ENCODE measurements at regions not wholly inside any gene's neighbourhood (a gene's known extent, or its start where the extent isn't known, plus 50 kb on each side); places are given as distances from the start of the nearest gene placed in this dataset.

- DNase-seq (ENCODE audit: low read depth, low spot score): no peak
Measured at GRCh38 chr1:82520611-82521010, 719.9 kb downstream of the ADGRL2 start.

GRCh38 chr1:82517586-82517985 lies 716.9 kb downstream of the ADGRL2 start:
- H3K27ac ChIP-seq: no peak overlapping the region
- no peak for DNase-seq (ENCODE audit: low read depth, low spot score)

More at GRCh38 chr1:82520611-82521010, 719.9 kb downstream of the ADGRL2 start:
- H3K27ac ChIP-seq: no peak overlapping the region

GRCh38 chr1:82515650-82516049 lies 714.9 kb downstream of the ADGRL2 start:
- H3K27ac ChIP-seq: no peak overlapping the region
- no peak for DNase-seq (ENCODE audit: low read depth, low spot score)

GRCh38 chr1:82511441-82511840 lies 710.7 kb downstream of the ADGRL2 start:
- DNase-seq (ENCODE audit: low read depth, low spot score): no peak
- H3K27ac ChIP-seq: no peak overlapping the region

GRCh38 chr1:82510431-82510830 lies 709.7 kb downstream of the ADGRL2 start:
- no peak overlapping the region for H3K27ac ChIP-seq
- no peak for DNase-seq (ENCODE audit: low read depth, low spot score)

GRCh38 chr1:82507011-82507410 lies 706.3 kb downstream of the ADGRL2 start:
- no peak overlapping the region for H3K27ac ChIP-seq
- DNase-seq (ENCODE audit: low read depth, low spot score): no peak

GRCh38 chr1:82503822-82504221 lies 703.1 kb downstream of the ADGRL2 start:
- peak; percentile 29 for DNase-seq (ENCODE audit: low read depth, low spot score)
- no peak overlapping the region for H3K27ac ChIP-seq

- H3K27ac ChIP-seq: no peak overlapping the region
- DNase-seq (ENCODE audit: low read depth, low spot score): no peak
Measured at GRCh38 chr1:82499022-82499421, 698.3 kb downstream of the ADGRL2 start.

- DNase-seq (ENCODE audit: low read depth, low spot score): no peak
- H3K27ac ChIP-seq: no peak overlapping the region
Measured at GRCh38 chr1:82494117-82494516, 693.4 kb downstream of the ADGRL2 start.

GRCh38 chr1:82492159-82492558 lies 691.4 kb downstream of the ADGRL2 start:
- no peak overlapping the region for H3K27ac ChIP-seq
- no peak for DNase-seq (ENCODE audit: low read depth, low spot score)

- no peak for DNase-seq (ENCODE audit: low read depth, low spot score)
- H3K27ac ChIP-seq: no peak overlapping the region
Measured at GRCh38 chr1:82491301-82492048, 690.7 kb downstream of the ADGRL2 start.

- no peak for DNase-seq (ENCODE audit: low read depth, low spot score)
- no peak overlapping the region for H3K27ac ChIP-seq
Measured at GRCh38 chr1:82487778-82488177, 687.0 kb downstream of the ADGRL2 start.

GRCh38 chr1:82486969-82487368 lies 686.2 kb downstream of the ADGRL2 start:
- no peak overlapping the region for H3K27ac ChIP-seq
- peak; percentile 5 for DNase-seq (ENCODE audit: low read depth, low spot score)

GRCh38 chr1:82486468-82486867 lies 685.7 kb downstream of the ADGRL2 start:
- H3K27ac ChIP-seq: no peak overlapping the region
- DNase-seq (ENCODE audit: low read depth, low spot score): no peak

GRCh38 chr1:82485591-82486369 lies 685.0 kb downstream of the ADGRL2 start:
- DNase-seq (ENCODE audit: low read depth, low spot score): no peak
- H3K27ac ChIP-seq: no peak overlapping the region

GRCh38 chr1:82483146-82483545 lies 682.4 kb downstream of the ADGRL2 start:
- no peak for DNase-seq (ENCODE audit: low read depth, low spot score)
- H3K27ac ChIP-seq: no peak overlapping the region

GRCh38 chr1:82478916-82479315 lies 678.2 kb downstream of the ADGRL2 start:
- no peak overlapping the region for H3K27ac ChIP-seq
- no peak for DNase-seq (ENCODE audit: low read depth, low spot score)

- no peak for DNase-seq (ENCODE audit: low read depth, low spot score)
- H3K27ac ChIP-seq: no peak overlapping the region
Measured at GRCh38 chr1:82472489-82473131, 671.9 kb downstream of the ADGRL2 start.

GRCh38 chr1:82466891-82467290 lies 666.2 kb downstream of the ADGRL2 start:
- no peak overlapping the region for H3K27ac ChIP-seq
- DNase-seq (ENCODE audit: low read depth, low spot score): no peak

GRCh38 chr1:82466416-82466815 lies 665.7 kb downstream of the ADGRL2 start:
- DNase-seq (ENCODE audit: low read depth, low spot score): no peak

GRCh38 chr1:82465024-82465423 lies 664.3 kb downstream of the ADGRL2 start:
- H3K27ac ChIP-seq: no peak overlapping the region
- DNase-seq (ENCODE audit: low read depth, low spot score): no peak

More at GRCh38 chr1:82466416-82466815, 665.7 kb downstream of the ADGRL2 start:
- H3K27ac ChIP-seq: no peak overlapping the region
